KMS-11 (cell line): ENCODE measurements at regions not wholly inside any gene's neighbourhood (a gene's known extent, or its start where the extent isn't known, plus 50 kb on each side); places are given as distances from the start of the nearest gene placed in this dataset.

ENCODE experiments used
- H2AFZ ChIP-seq: fragments of 200-600 bp; sonication (generic); 2 replicates; pipeline ENCODE4 v1.6.1; 2016; ENCODE audit warnings: antibody characterized with exemption, mixed run types, low read depth
- H3K27ac ChIP-seq: fragments of 200-600 bp; sonication (generic); 2 replicates; pipeline ENCODE4 v1.6.1; 2016; ENCODE audit warnings: mild to moderate bottlenecking, mixed run types
- H3K27me3 ChIP-seq: fragments of 200-600 bp; sonication (generic); 2 replicates; pipeline ENCODE4 v1.6.1; 2017; ENCODE audit warnings: mild to moderate bottlenecking, low read depth, mixed run types, moderate library complexity; ENCODE audit not compliant: insufficient read depth
- H3K36me3 ChIP-seq: fragments of 200-600 bp; sonication (generic); 2 replicates; pipeline ENCODE4 v1.6.1; 2017; ENCODE audit warnings: mild to moderate bottlenecking, mixed run types; ENCODE audit not compliant: insufficient read depth
- H3K4me1 ChIP-seq: fragments of 200-600 bp; sonication (generic); 2 replicates; pipeline ENCODE4 v1.6.1; 2016; ENCODE audit warnings: mild to moderate bottlenecking, low read depth, mixed run types; ENCODE audit not compliant: poor library complexity, severe bottlenecking
- H3K4me2 ChIP-seq: fragments of 200-600 bp; sonication (generic); 2 replicates; pipeline ENCODE4 v1.7.0; 2016; ENCODE audit warnings: mild to moderate bottlenecking, mixed run types
- H3K4me3 ChIP-seq: fragments of 200-600 bp; sonication (generic); IDR thresholded peaks from 2 replicates; pipeline ENCODE4 v1.6.1; 2017; ENCODE audit warnings: low read depth, low read length, mixed read lengths; ENCODE audit not compliant: insufficient read depth
- H3K79me2 ChIP-seq: fragments of 200-600 bp; sonication (generic); 2 replicates; pipeline ENCODE4 v1.6.1; 2016; ENCODE audit warnings: low read depth, mixed run types; ENCODE audit not compliant: insufficient read depth
- H3K9ac ChIP-seq: fragments of 200-600 bp; sonication (generic); 2 replicates; pipeline ENCODE4 v1.6.1; 2016; ENCODE audit warnings: mild to moderate bottlenecking, mixed run types
- H4K20me1 ChIP-seq: fragments of 200-600 bp; sonication (generic); 2 replicates; pipeline ENCODE4 v1.6.1; 2016; ENCODE audit warnings: mild to moderate bottlenecking, mixed run types; ENCODE audit not compliant: insufficient read depth
- CTCF ChIP-seq: fragments of 200-600 bp; sonication (generic); conservative IDR thresholded peaks from 2 replicates; pipeline ENCODE4 v1.6.1; 2017; ENCODE audit warnings: low read depth, mild to moderate bottlenecking, antibody characterized with exemption, low read length, moderate library complexity, mixed read lengths

- Histone ChIP-seq H3K4me1 (no peaks in the 10 kb centered on the region), H3K4me3 (no peak overlapping the region), H3K27ac (no peak overlapping the region), H3K36me3 (no peaks in the 10 kb centered on the region), H3K79me2 (no peaks in the 10 kb centered on the region), H2AFZ (no peak overlapping the region), H3K9ac (no peak overlapping the region), H3K27me3 (no peaks in the 10 kb centered on the region), H4K20me1 (no peaks in the 10 kb centered on the region), H3K4me2 (no peak overlapping the region)
- TF ChIP-seq CTCF = no peak
Measured at GRCh38 chr2:78063246-78064020, 541.3 kb upstream of the LRRTM4 start.

- H2AFZ ChIP-seq = no peak overlapping the region
- H4K20me1 ChIP-seq = no peaks in the 10 kb centered on the region
- H3K4me1 ChIP-seq = peaks cover 5% of the 10 kb centered on the region
- no peak overlapping the region for H3K27ac ChIP-seq
- H3K79me2 ChIP-seq = no peaks in the 10 kb centered on the region
- no peak overlapping the region for H3K9ac ChIP-seq
- no peak for TF ChIP-seq CTCF
- H3K4me2 ChIP-seq = no peak overlapping the region
- no peaks in the 10 kb centered on the region for H3K36me3 ChIP-seq
- no peaks in the 10 kb centered on the region for H3K27me3 ChIP-seq
- H3K4me3 ChIP-seq = no peak overlapping the region
Measured at GRCh38 chr2:78065366-78065765, 543.2 kb upstream of the LRRTM4 start.

GRCh38 chr2:78068808-78069207 is 546.6 kb upstream of the LRRTM4 start:
- Histone ChIP-seq H3K4me1 (peaks cover 16% of the 10 kb centered on the region), H2AFZ (no peak overlapping the region), H3K27ac (no peak overlapping the region), H3K79me2 (no peaks in the 10 kb centered on the region), H3K27me3 (no peaks in the 10 kb centered on the region), H3K9ac (no peak overlapping the region), H3K36me3 (no peaks in the 10 kb centered on the region), H4K20me1 (no peaks in the 10 kb centered on the region), H3K4me3 (no peak overlapping the region), H3K4me2 (no peak overlapping the region)
- no peak for TF ChIP-seq CTCF

GRCh38 chr2:78070693-78071092 is 548.5 kb upstream of the LRRTM4 start:
- Histone ChIP-seq H3K27ac (peak overlapping the region; percentile 18; the same call in 1 of the 2 replicates), H3K4me3 (no peak overlapping the region), H3K9ac (no peak overlapping the region), H3K4me2 (peak overlapping the region; percentile 69), H3K36me3 (no peaks in the 10 kb centered on the region), H3K79me2 (no peaks in the 10 kb centered on the region), H4K20me1 (no peaks in the 10 kb centered on the region), H2AFZ (no peak overlapping the region), H3K27me3 (no peaks in the 10 kb centered on the region), H3K4me1 (peaks cover 16% of the 10 kb centered on the region)
- no peak for TF ChIP-seq CTCF
